Chondrocyte (in vitro differentiated cells): ENCODE measurements at regions not wholly inside any gene's neighbourhood (a gene's known extent, or its start where the extent isn't known, plus 50 kb on each side); places are given as distances from the start of the nearest gene placed in this dataset.

Source experiments
- DNase-seq: peaks from one replicate; pipeline ENCODE4 v3.0.0; 2021; ENCODE audit warnings: mixed read lengths, low spot score
- H3K27ac Mint-ChIP-seq: one replicate; pipeline ENCODE4 v1.8.0; 2021; ENCODE audit warnings: mild to moderate bottlenecking, moderate library complexity, mixed read lengths; ENCODE audit not compliant: unreplicated experiment
- H3K27me3 Mint-ChIP-seq: 2 replicates; pipeline ENCODE4 v1.8.0; 2021; ENCODE audit warnings: low read depth, mixed read lengths
- H3K36me3 Mint-ChIP-seq: 2 replicates; pipeline ENCODE4 v1.8.0; 2021; ENCODE audit warnings: low read depth, mixed read lengths
- H3K4me1 Mint-ChIP-seq: 2 replicates; pipeline ENCODE4 v1.8.0; 2021; ENCODE audit warnings: low read depth, mild to moderate bottlenecking, mixed read lengths
- H3K4me3 Mint-ChIP-seq: one replicate; pipeline ENCODE4 v1.8.0; 2021; ENCODE audit warnings: mild to moderate bottlenecking, moderate library complexity, mixed read lengths; ENCODE audit not compliant: unreplicated experiment
- H3K9me3 Mint-ChIP-seq: 2 replicates; pipeline ENCODE4 v1.8.0; 2021; ENCODE audit warnings: low read depth, mixed read lengths
- TF ChIP-seq, protein P1 (sequence below): fragments of 200-600 bp; sonication (generic); IDR thresholded peaks from 2 replicates; pipeline ENCODE4 v1.5.0; 2021; ENCODE audit warnings: antibody characterized with exemption, mild to moderate bottlenecking, moderate library complexity

DNA sequence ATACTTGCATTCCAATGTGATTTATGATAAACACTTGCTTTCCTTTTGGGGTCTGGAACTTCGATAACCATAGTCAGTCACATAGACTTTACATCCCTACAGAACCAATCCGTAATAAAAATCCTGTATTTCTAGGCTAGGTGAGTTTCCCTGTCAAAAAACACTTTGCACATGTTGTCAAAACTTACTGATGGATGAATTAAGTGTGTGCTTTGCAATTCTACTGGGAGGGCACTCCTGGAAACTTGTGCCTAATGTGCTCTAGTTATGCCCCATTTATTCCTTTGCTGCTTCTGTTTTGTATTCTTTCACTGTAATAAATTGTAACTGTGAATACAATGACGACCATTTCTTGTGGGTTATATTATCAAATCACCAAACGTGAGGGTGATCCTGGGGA is 684.8 kb upstream of the PCDH15 start:
- DNase-seq, result no peak
- Mint-ChIP-seq H3K36me3 (no peaks in the 10 kb centered on the region), H3K27ac (no peak overlapping the region), H3K4me3 (no peak overlapping the region), H3K4me1 (no peaks in the 10 kb centered on the region), H3K9me3 (peaks cover 18% of the 10 kb centered on the region), H3K27me3 (peaks cover 4% of the 10 kb centered on the region)
- TF ChIP-seq, protein P1, sequence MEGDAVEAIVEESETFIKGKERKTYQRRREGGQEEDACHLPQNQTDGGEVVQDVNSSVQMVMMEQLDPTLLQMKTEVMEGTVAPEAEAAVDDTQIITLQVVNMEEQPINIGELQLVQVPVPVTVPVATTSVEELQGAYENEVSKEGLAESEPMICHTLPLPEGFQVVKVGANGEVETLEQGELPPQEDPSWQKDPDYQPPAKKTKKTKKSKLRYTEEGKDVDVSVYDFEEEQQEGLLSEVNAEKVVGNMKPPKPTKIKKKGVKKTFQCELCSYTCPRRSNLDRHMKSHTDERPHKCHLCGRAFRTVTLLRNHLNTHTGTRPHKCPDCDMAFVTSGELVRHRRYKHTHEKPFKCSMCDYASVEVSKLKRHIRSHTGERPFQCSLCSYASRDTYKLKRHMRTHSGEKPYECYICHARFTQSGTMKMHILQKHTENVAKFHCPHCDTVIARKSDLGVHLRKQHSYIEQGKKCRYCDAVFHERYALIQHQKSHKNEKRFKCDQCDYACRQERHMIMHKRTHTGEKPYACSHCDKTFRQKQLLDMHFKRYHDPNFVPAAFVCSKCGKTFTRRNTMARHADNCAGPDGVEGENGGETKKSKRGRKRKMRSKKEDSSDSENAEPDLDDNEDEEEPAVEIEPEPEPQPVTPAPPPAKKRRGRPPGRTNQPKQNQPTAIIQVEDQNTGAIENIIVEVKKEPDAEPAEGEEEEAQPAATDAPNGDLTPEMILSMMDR, result no peak

DNA sequence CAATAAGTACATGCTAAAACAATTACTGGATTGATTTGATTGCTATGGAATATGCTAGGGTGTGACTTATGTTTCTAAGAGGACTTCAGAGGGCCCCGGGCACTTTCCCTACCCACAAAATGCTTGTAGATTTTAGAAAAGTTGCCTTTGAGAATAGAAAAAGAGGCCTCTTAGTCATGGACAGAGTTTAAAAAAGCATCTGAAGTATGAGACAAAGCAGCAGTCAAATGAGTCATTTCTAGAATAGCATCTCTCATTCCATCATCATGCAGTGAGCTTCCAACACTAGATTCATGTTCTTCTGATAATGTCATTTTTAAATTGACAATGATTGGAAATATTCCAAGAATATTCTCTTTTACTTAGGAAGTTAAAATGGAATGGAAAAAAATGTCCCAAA is 675.1 kb upstream of the PCDH15 start:
- DNase-seq, result no peak
- Mint-ChIP-seq H3K4me1 (no peaks in the 10 kb centered on the region), H3K36me3 (no peaks in the 10 kb centered on the region), H3K27me3 (no peaks in the 10 kb centered on the region), H3K4me3 (no peak overlapping the region), H3K27ac (no peak overlapping the region), H3K9me3 (peaks cover 14% of the 10 kb centered on the region)
- TF ChIP-seq, protein P1, result no peak

DNA sequence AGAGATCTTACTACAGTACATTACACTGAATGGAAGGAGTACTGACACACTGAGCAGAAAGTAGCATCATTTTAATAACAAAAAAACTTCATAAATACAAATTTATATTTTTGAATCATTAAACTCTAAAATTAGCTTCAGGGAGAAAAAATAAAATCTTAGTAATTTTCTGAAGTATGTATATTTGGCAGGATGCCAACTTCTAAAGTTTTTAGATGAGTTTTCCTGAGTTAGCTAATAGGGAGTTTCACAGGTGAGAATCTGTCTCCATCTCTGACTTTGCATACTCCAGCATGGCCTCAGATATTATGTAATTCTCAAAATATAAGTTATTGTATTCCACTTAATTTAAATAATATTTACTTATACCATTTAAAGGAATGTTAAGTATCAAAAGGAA is 673.2 kb upstream of the PCDH15 start:
- H3K27ac Mint-ChIP-seq, result no peak overlapping the region
- H3K4me3 Mint-ChIP-seq, result no peak overlapping the region
- H3K9me3 Mint-ChIP-seq, result peaks cover 4% of the 10 kb centered on the region
- no peak for DNase-seq
- H3K4me1 Mint-ChIP-seq, result no peaks in the 10 kb centered on the region
- H3K27me3 Mint-ChIP-seq, result no peaks in the 10 kb centered on the region
- no peaks in the 10 kb centered on the region for H3K36me3 Mint-ChIP-seq
- TF ChIP-seq, protein P1, result no peak

DNA sequence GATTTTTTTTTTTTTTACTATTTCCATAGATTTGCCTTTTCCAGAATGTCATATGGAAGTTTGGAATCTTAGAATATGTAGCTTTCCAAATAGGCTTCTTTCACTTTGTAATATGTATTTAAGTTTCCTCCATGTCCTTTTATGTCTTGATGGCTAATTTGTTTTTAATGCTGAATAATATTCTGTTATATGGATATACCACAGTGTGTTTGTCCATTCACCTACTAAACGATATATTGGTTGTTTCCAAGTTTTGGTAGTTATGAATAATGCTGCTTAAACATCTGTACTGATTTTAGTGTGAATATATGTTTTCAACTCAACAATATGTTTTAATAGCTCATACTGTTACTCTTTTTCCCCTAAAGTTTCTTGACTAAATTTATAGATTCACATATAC is 669.8 kb upstream of the PCDH15 start:
- H3K9me3 Mint-ChIP-seq, result peaks cover 4% of the 10 kb centered on the region
- no peaks in the 10 kb centered on the region for H3K36me3 Mint-ChIP-seq
- no peak for DNase-seq
- no peaks in the 10 kb centered on the region for H3K4me1 Mint-ChIP-seq
- no peak overlapping the region for H3K27ac Mint-ChIP-seq
- no peak overlapping the region for H3K4me3 Mint-ChIP-seq
- TF ChIP-seq, protein P1, result no peak
- H3K27me3 Mint-ChIP-seq, result peaks cover 2% of the 10 kb centered on the region

DNA sequence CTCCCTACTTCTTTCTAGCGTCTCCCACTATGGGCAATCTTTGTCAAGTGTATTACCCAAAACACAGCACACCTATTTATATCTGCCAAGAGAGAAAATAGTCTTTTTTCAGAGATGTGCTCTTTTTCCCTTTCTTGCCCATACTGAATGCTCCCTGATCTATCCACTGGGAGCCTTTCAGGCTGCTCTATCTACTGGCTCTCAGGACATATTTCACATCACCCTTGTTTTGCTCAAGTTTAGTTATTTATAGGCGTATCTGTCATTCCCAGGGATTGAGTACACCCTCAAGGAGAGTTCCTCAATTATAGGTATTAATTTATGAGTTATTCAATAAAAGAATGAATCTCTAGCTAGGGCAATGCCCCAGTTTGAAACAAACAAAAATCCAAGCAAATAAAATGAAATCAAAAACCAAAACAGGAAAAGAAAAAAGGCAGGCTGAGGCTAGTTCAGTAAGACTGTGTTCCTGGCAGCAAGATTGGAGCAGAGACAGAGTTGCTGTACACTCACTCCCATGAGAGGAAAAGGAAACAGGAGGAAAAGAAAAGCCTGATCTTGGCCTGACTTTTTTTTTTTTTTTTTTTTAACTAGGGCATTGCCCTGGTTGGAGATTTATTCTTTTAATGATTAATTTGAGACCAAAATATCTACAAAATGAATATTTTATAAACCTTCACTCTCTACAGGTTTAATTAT is 665.9 kb upstream of the PCDH15 start:
- DNase-seq, result no peak
- no peak overlapping the region for H3K4me3 Mint-ChIP-seq
- TF ChIP-seq, protein P1, result no peak
- H3K27ac Mint-ChIP-seq, result no peak overlapping the region
- peaks cover 3% of the 10 kb centered on the region for H3K9me3 Mint-ChIP-seq
- peaks cover 2% of the 10 kb centered on the region for H3K27me3 Mint-ChIP-seq
- no peaks in the 10 kb centered on the region for H3K4me1 Mint-ChIP-seq
- no peaks in the 10 kb centered on the region for H3K36me3 Mint-ChIP-seq
